ENCODE measurements at regions not wholly inside any gene's neighbourhood (a gene's known extent, or its start where the extent isn't known, plus 50 kb on each side); places are given as distances from the start of the nearest gene placed in this dataset.

GRCh38 chr3:189580190-189580589 is 51.0 kb upstream of the TP63 start:
- Histone ChIP-seq H3K79me2 (ENCODE audit: insufficient read depth, low read length) (no peaks in the 10 kb centered on the region), H3K4me2 (ENCODE audit: insufficient read depth, low read length) (no peak overlapping the region), H3K27me3 (ENCODE audit: insufficient read depth, low read length, poor library complexity) (no peaks in the 10 kb centered on the region), H3K4me1 (ENCODE audit: insufficient read depth, low read length) (no peaks in the 10 kb centered on the region), H3K27ac (ENCODE audit: low read length) (no peak overlapping the region), H4K20me1 (ENCODE audit: insufficient read depth, low read length) (no peaks in the 10 kb centered on the region), H3K9me3 (ENCODE audit: insufficient read depth, low read length, severe bottlenecking) (no peaks in the 10 kb centered on the region), H3K36me3 (ENCODE audit: insufficient read depth, low read length) (no peaks in the 10 kb centered on the region), H3K4me3 (ENCODE audit: low read depth in 1 of 2, low read length in 2 of 2) (no peak overlapping the region), H2AFZ (ENCODE audit: low read depth, low read length) (no peak overlapping the region), H3K9ac (ENCODE audit: low read depth, low read length) (no peak overlapping the region)
- ATAC-seq (ENCODE audit: insufficient read depth, low read depth) (no peak), DNase-seq (no peak)
- TF ChIP-seq EZH2 (IDR thresholded peaks at IDR 0.05; ENCODE audit: borderline replicate concordance, low read depth, low read length, severe bottlenecking) = no peak
- TF ChIP-seq, protein P1, sequence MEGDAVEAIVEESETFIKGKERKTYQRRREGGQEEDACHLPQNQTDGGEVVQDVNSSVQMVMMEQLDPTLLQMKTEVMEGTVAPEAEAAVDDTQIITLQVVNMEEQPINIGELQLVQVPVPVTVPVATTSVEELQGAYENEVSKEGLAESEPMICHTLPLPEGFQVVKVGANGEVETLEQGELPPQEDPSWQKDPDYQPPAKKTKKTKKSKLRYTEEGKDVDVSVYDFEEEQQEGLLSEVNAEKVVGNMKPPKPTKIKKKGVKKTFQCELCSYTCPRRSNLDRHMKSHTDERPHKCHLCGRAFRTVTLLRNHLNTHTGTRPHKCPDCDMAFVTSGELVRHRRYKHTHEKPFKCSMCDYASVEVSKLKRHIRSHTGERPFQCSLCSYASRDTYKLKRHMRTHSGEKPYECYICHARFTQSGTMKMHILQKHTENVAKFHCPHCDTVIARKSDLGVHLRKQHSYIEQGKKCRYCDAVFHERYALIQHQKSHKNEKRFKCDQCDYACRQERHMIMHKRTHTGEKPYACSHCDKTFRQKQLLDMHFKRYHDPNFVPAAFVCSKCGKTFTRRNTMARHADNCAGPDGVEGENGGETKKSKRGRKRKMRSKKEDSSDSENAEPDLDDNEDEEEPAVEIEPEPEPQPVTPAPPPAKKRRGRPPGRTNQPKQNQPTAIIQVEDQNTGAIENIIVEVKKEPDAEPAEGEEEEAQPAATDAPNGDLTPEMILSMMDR (IDR thresholded peaks at IDR 0.05; ENCODE audit: borderline replicate concordance, extremely low read depth, low read length, poor library complexity, severe bottlenecking) = no peak

Measured in DND-41 (cell line).